ENCODE measurements at regions not wholly inside any gene's neighbourhood (a gene's known extent, or its start where the extent isn't known, plus 50 kb on each side); places are given as distances from the start of the nearest gene placed in this dataset.

GRCh38 chr11:129591527-129591926 lies 215.9 kb downstream of the BARX2 start:
- Histone ChIP-seq H3K27ac (ENCODE audit: low read length) (no peak overlapping the region), H3K27me3 (ENCODE audit: control insufficient read depth, insufficient read depth, low read length) (no peaks in the 10 kb centered on the region), H3K4me3 (ENCODE audit: low read length) (no peak overlapping the region), H3K36me3 (ENCODE audit: control insufficient read depth, low read depth, low read length) (no peaks in the 10 kb centered on the region), H3K9ac (ENCODE audit: low read length) (no peak overlapping the region), H3K9me3 (ENCODE audit: control insufficient read depth, low read depth, low read length) (no peaks in the 10 kb centered on the region), H3K4me1 (ENCODE audit: control insufficient read depth, low read depth, low read length) (peaks cover 23% of the 10 kb centered on the region)

GRCh38 chr11:129592191-129592590 lies 216.5 kb downstream of the BARX2 start:
- Histone ChIP-seq H3K4me3 (ENCODE audit: low read length) (no peak overlapping the region), H3K4me1 (ENCODE audit: control insufficient read depth, low read depth, low read length) (peaks cover 23% of the 10 kb centered on the region), H3K36me3 (ENCODE audit: control insufficient read depth, low read depth, low read length) (no peaks in the 10 kb centered on the region), H3K27ac (ENCODE audit: low read length) (no peak overlapping the region), H3K27me3 (ENCODE audit: control insufficient read depth, insufficient read depth, low read length) (no peaks in the 10 kb centered on the region), H3K9ac (ENCODE audit: low read length) (no peak overlapping the region), H3K9me3 (ENCODE audit: control insufficient read depth, low read depth, low read length) (no peaks in the 10 kb centered on the region)

- H3K36me3 ChIP-seq (ENCODE audit: control insufficient read depth, low read depth, low read length), result no peaks in the 10 kb centered on the region
- no peak overlapping the region for H3K9ac ChIP-seq (ENCODE audit: low read length)
- peaks cover 23% of the 10 kb centered on the region for H3K4me1 ChIP-seq (ENCODE audit: control insufficient read depth, low read depth, low read length)
- H3K27ac ChIP-seq (ENCODE audit: low read length), result no peak overlapping the region
- H3K4me3 ChIP-seq (ENCODE audit: low read length), result no peak overlapping the region
- H3K9me3 ChIP-seq (ENCODE audit: control insufficient read depth, low read depth, low read length), result no peaks in the 10 kb centered on the region
- H3K27me3 ChIP-seq (ENCODE audit: control insufficient read depth, insufficient read depth, low read length), result no peaks in the 10 kb centered on the region
These were observed 217.4 kb downstream of the BARX2 start for GRCh38 chr11:129593098-129593497.

- Histone ChIP-seq H3K4me1 (ENCODE audit: control insufficient read depth, low read depth, low read length) (peaks cover 5% of the 10 kb centered on the region), H3K27ac (ENCODE audit: low read length) (no peak overlapping the region), H3K27me3 (ENCODE audit: control insufficient read depth, insufficient read depth, low read length) (no peaks in the 10 kb centered on the region), H3K36me3 (ENCODE audit: control insufficient read depth, low read depth, low read length) (no peaks in the 10 kb centered on the region), H3K4me3 (ENCODE audit: low read length) (no peak overlapping the region), H3K9me3 (ENCODE audit: control insufficient read depth, low read depth, low read length) (no peaks in the 10 kb centered on the region), H3K9ac (ENCODE audit: low read length) (no peak overlapping the region)
These were observed 219.7 kb downstream of the BARX2 start for GRCh38 chr11:129595038-129595962.

GRCh38 chr11:129596351-129596750 lies 219.3 kb upstream of the TMEM45B start:
- no peaks in the 10 kb centered on the region for H3K27me3 ChIP-seq (ENCODE audit: control insufficient read depth, insufficient read depth, low read length)

GRCh38 chr11:129598378-129598777 lies 217.3 kb upstream of the TMEM45B start:
- no peaks in the 10 kb centered on the region for H3K9me3 ChIP-seq (ENCODE audit: control insufficient read depth, low read depth, low read length)
- no peaks in the 10 kb centered on the region for H3K36me3 ChIP-seq (ENCODE audit: control insufficient read depth, low read depth, low read length)
- H3K4me3 ChIP-seq (ENCODE audit: low read length), result no peak overlapping the region
- H3K4me1 ChIP-seq (ENCODE audit: control insufficient read depth, low read depth, low read length), result no peaks in the 10 kb centered on the region
- no peak overlapping the region for H3K27ac ChIP-seq (ENCODE audit: low read length)
- H3K27me3 ChIP-seq (ENCODE audit: control insufficient read depth, insufficient read depth, low read length), result no peaks in the 10 kb centered on the region
- no peak overlapping the region for H3K9ac ChIP-seq (ENCODE audit: low read length)

More at GRCh38 chr11:129596351-129596750, 219.3 kb upstream of the TMEM45B start:
- no peak overlapping the region for H3K9ac ChIP-seq (ENCODE audit: low read length)
- no peaks in the 10 kb centered on the region for H3K9me3 ChIP-seq (ENCODE audit: control insufficient read depth, low read depth, low read length)
- no peak overlapping the region for H3K27ac ChIP-seq (ENCODE audit: low read length)
- no peaks in the 10 kb centered on the region for H3K36me3 ChIP-seq (ENCODE audit: control insufficient read depth, low read depth, low read length)
- no peak overlapping the region for H3K4me3 ChIP-seq (ENCODE audit: low read length)
- no peaks in the 10 kb centered on the region for H3K4me1 ChIP-seq (ENCODE audit: control insufficient read depth, low read depth, low read length)

- no peaks in the 10 kb centered on the region for H3K27me3 ChIP-seq (ENCODE audit: control insufficient read depth, insufficient read depth, low read length)
- no peak overlapping the region for H3K4me3 ChIP-seq (ENCODE audit: low read length)
- H3K27ac ChIP-seq (ENCODE audit: low read length), result no peak overlapping the region
- H3K9me3 ChIP-seq (ENCODE audit: control insufficient read depth, low read depth, low read length), result no peaks in the 10 kb centered on the region
- no peak overlapping the region for H3K9ac ChIP-seq (ENCODE audit: low read length)
- no peaks in the 10 kb centered on the region for H3K4me1 ChIP-seq (ENCODE audit: control insufficient read depth, low read depth, low read length)
- no peaks in the 10 kb centered on the region for H3K36me3 ChIP-seq (ENCODE audit: control insufficient read depth, low read depth, low read length)
These were observed 209.8 kb upstream of the TMEM45B start for GRCh38 chr11:129605815-129606214.

GRCh38 chr11:129608711-129609110 lies 206.9 kb upstream of the TMEM45B start:
- H3K27ac ChIP-seq (ENCODE audit: low read length), result no peak overlapping the region
- no peaks in the 10 kb centered on the region for H3K4me1 ChIP-seq (ENCODE audit: control insufficient read depth, low read depth, low read length)
- H3K9ac ChIP-seq (ENCODE audit: low read length), result no peak overlapping the region
- H3K36me3 ChIP-seq (ENCODE audit: control insufficient read depth, low read depth, low read length), result no peaks in the 10 kb centered on the region
- no peaks in the 10 kb centered on the region for H3K27me3 ChIP-seq (ENCODE audit: control insufficient read depth, insufficient read depth, low read length)
- no peaks in the 10 kb centered on the region for H3K9me3 ChIP-seq (ENCODE audit: control insufficient read depth, low read depth, low read length)
- no peak overlapping the region for H3K4me3 ChIP-seq (ENCODE audit: low read length)

GRCh38 chr11:129610125-129610524 lies 205.5 kb upstream of the TMEM45B start:
- no peaks in the 10 kb centered on the region for H3K36me3 ChIP-seq (ENCODE audit: control insufficient read depth, low read depth, low read length)
- H3K9me3 ChIP-seq (ENCODE audit: control insufficient read depth, low read depth, low read length), result no peaks in the 10 kb centered on the region
- no peak overlapping the region for H3K9ac ChIP-seq (ENCODE audit: low read length)
- H3K27me3 ChIP-seq (ENCODE audit: control insufficient read depth, insufficient read depth, low read length), result no peaks in the 10 kb centered on the region
- H3K4me1 ChIP-seq (ENCODE audit: control insufficient read depth, low read depth, low read length), result no peaks in the 10 kb centered on the region
- H3K27ac ChIP-seq (ENCODE audit: low read length), result no peak overlapping the region
- no peak overlapping the region for H3K4me3 ChIP-seq (ENCODE audit: low read length)

GRCh38 chr11:129610545-129610944 lies 205.1 kb upstream of the TMEM45B start:
- no peaks in the 10 kb centered on the region for H3K9me3 ChIP-seq (ENCODE audit: control insufficient read depth, low read depth, low read length)
- no peaks in the 10 kb centered on the region for H3K36me3 ChIP-seq (ENCODE audit: control insufficient read depth, low read depth, low read length)
- no peak overlapping the region for H3K4me3 ChIP-seq (ENCODE audit: low read length)
- no peak overlapping the region for H3K9ac ChIP-seq (ENCODE audit: low read length)
- H3K27ac ChIP-seq (ENCODE audit: low read length), result no peak overlapping the region
- no peaks in the 10 kb centered on the region for H3K27me3 ChIP-seq (ENCODE audit: control insufficient read depth, insufficient read depth, low read length)
- no peaks in the 10 kb centered on the region for H3K4me1 ChIP-seq (ENCODE audit: control insufficient read depth, low read depth, low read length)

GRCh38 chr11:129611661-129612446 lies 203.8 kb upstream of the TMEM45B start:
- Histone ChIP-seq H3K4me3 (ENCODE audit: low read length) (no peak overlapping the region), H3K27me3 (ENCODE audit: control insufficient read depth, insufficient read depth, low read length) (no peaks in the 10 kb centered on the region)

More at GRCh38 chr11:129611661-129612446, 203.8 kb upstream of the TMEM45B start:
- Histone ChIP-seq H3K4me1 (ENCODE audit: control insufficient read depth, low read depth, low read length) (no peaks in the 10 kb centered on the region), H3K9ac (ENCODE audit: low read length) (no peak overlapping the region), H3K9me3 (ENCODE audit: control insufficient read depth, low read depth, low read length) (no peaks in the 10 kb centered on the region), H3K36me3 (ENCODE audit: control insufficient read depth, low read depth, low read length) (no peaks in the 10 kb centered on the region), H3K27ac (ENCODE audit: low read length) (no peak overlapping the region)

All from iPS-18a (cell line).